Spinal cord (tissue), 9 donors: ENCODE measurements at regions not wholly inside any gene's neighbourhood (a gene's known extent, or its start where the extent isn't known, plus 50 kb on each side); places are given as distances from the start of the nearest gene placed in this dataset.

Experiments
- DNase-seq, 6 donors: peaks; one replicate each; pipeline versions ENCODE4 v3.0.0 to v3.0.0-alpha.2; 2013 to 2015; ENCODE audit warnings: low spot score in 6 of 6, low read depth in 4 of 6
- H3K27ac ChIP-seq: one replicate; pipeline ENCODE4 v1.5.1; 2013; ENCODE audit warnings: low read depth, low read length, control low read depth
- H3K27me3 ChIP-seq: one replicate; pipeline ENCODE4 v1.6.1; 2013; ENCODE audit warnings: low read length; ENCODE audit not compliant: control insufficient read depth, insufficient read depth
- H3K36me3 ChIP-seq: one replicate; pipeline ENCODE4 v1.6.1; 2013; ENCODE audit warnings: low read length; ENCODE audit not compliant: control insufficient read depth, insufficient read depth
- H3K4me1 ChIP-seq: one replicate; pipeline ENCODE4 v1.6.1; 2013; ENCODE audit warnings: low read length; ENCODE audit not compliant: control insufficient read depth, insufficient read depth
- H3K4me3 ChIP-seq: one replicate; pipeline ENCODE4 v1.5.1; 2013; ENCODE audit warnings: low read depth, low read length, control low read depth
- H3K9me3 ChIP-seq: one replicate; pipeline ENCODE4 v1.6.1; 2013; ENCODE audit warnings: low read length; ENCODE audit not compliant: control insufficient read depth, insufficient read depth
- WGBS: methylation state at CpG from one replicate; pipeline ENCODE4 v1.1.5; 2013; ENCODE audit warnings: missing lambda C conversion rate; ENCODE audit not compliant: insufficient coverage; 5-methylcytosine and 5-hydroxymethylcytosine counted together
- donor health status: healthy.

GRCh38 chr7:4436361-4436895, 245.7 kb upstream of the FOXK1 start:
- H3K27ac ChIP-seq, result no peak overlapping the region
- no peak overlapping the region for H3K4me3 ChIP-seq
- no peak for DNase-seq
- no peaks in the 10 kb centered on the region for H3K9me3 ChIP-seq
- no peaks in the 10 kb centered on the region for H3K27me3 ChIP-seq
- no peaks in the 10 kb centered on the region for H3K36me3 ChIP-seq
- 85% methylated on average over 2 of the region's 5 CpGs for WGBS
- H3K4me1 ChIP-seq, result no peaks in the 10 kb centered on the region

GRCh38 chr7:4436936-4437335, 245.2 kb upstream of the FOXK1 start:
- Histone ChIP-seq H3K27me3 (no peaks in the 10 kb centered on the region), H3K9me3 (no peaks in the 10 kb centered on the region), H3K36me3 (no peaks in the 10 kb centered on the region), H3K4me1 (no peaks in the 10 kb centered on the region), H3K27ac (no peak overlapping the region), H3K4me3 (no peak overlapping the region)
- no peak for DNase-seq
- WGBS, result no CpG with 5 or more reads among the region's 3 CpGs

- Histone ChIP-seq H3K9me3 (no peaks in the 10 kb centered on the region), H3K36me3 (no peaks in the 10 kb centered on the region), H3K4me3 (no peak overlapping the region), H3K27ac (no peak overlapping the region), H3K4me1 (no peaks in the 10 kb centered on the region), H3K27me3 (no peaks in the 10 kb centered on the region)
- WGBS, result 40% methylated on average over 1 of the region's 4 CpGs
- DNase-seq, result no peak
Measured at GRCh38 chr7:4437916-4438315, 244.2 kb upstream of the FOXK1 start.

- Histone ChIP-seq H3K9me3 (no peaks in the 10 kb centered on the region), H3K4me3 (no peak overlapping the region), H3K36me3 (no peaks in the 10 kb centered on the region), H3K27ac (no peak overlapping the region), H3K27me3 (no peaks in the 10 kb centered on the region), H3K4me1 (no peaks in the 10 kb centered on the region)
- no CpG with 5 or more reads among the region's 1 CpG for WGBS
- DNase-seq, result no peak
Measured at GRCh38 chr7:4438723-4439245, 243.3 kb upstream of the FOXK1 start.

- Histone ChIP-seq H3K27ac (no peak overlapping the region), H3K9me3 (no peaks in the 10 kb centered on the region), H3K36me3 (no peaks in the 10 kb centered on the region), H3K4me1 (no peaks in the 10 kb centered on the region), H3K27me3 (no peaks in the 10 kb centered on the region), H3K4me3 (no peak overlapping the region)
- DNase-seq, result no peak
- 88% methylated on average over 4 of the region's 6 CpGs for WGBS
Measured at GRCh38 chr7:4439444-4439843, 242.7 kb upstream of the FOXK1 start.

GRCh38 chr7:4444106-4444505, 238.0 kb upstream of the FOXK1 start:
- DNase-seq, result no peak

GRCh38 chr7:4445777-4446176, 236.3 kb upstream of the FOXK1 start:
- Histone ChIP-seq H3K27me3 (no peaks in the 10 kb centered on the region), H3K4me1 (no peaks in the 10 kb centered on the region), H3K27ac (no peak overlapping the region), H3K9me3 (no peaks in the 10 kb centered on the region), H3K36me3 (no peaks in the 10 kb centered on the region), H3K4me3 (no peak overlapping the region)
- DNase-seq, result no peak
- 97% methylated on average over 2 of the region's 2 CpGs for WGBS

More at GRCh38 chr7:4444106-4444505, 238.0 kb upstream of the FOXK1 start:
- Histone ChIP-seq H3K27me3 (no peaks in the 10 kb centered on the region), H3K36me3 (no peaks in the 10 kb centered on the region), H3K9me3 (no peaks in the 10 kb centered on the region), H3K4me3 (no peak overlapping the region), H3K27ac (no peak overlapping the region), H3K4me1 (no peaks in the 10 kb centered on the region)
- 40% methylated on average over 1 of the region's 1 CpG for WGBS

- no peaks in the 10 kb centered on the region for H3K4me1 ChIP-seq
Measured at GRCh38 chr7:4449263-4449662, 232.8 kb upstream of the FOXK1 start.

GRCh38 chr7:4450483-4450882, 231.6 kb upstream of the FOXK1 start:
- H3K9me3 ChIP-seq, result no peaks in the 10 kb centered on the region
- H3K36me3 ChIP-seq, result no peaks in the 10 kb centered on the region
- no peaks in the 10 kb centered on the region for H3K27me3 ChIP-seq
- no peak overlapping the region for H3K27ac ChIP-seq
- DNase-seq, result no peak
- WGBS, result no CpG with 5 or more reads among the region's 2 CpGs
- H3K4me3 ChIP-seq, result no peak overlapping the region
- no peaks in the 10 kb centered on the region for H3K4me1 ChIP-seq

More at GRCh38 chr7:4449263-4449662, 232.8 kb upstream of the FOXK1 start:
- H3K9me3 ChIP-seq, result no peaks in the 10 kb centered on the region
- no peak for DNase-seq
- H3K36me3 ChIP-seq, result no peaks in the 10 kb centered on the region
- no peak overlapping the region for H3K27ac ChIP-seq
- WGBS, result 90% methylated on average over 6 of the region's 10 CpGs
- no peak overlapping the region for H3K4me3 ChIP-seq
- no peaks in the 10 kb centered on the region for H3K27me3 ChIP-seq

- no peaks in the 10 kb centered on the region for H3K36me3 ChIP-seq
- no peak overlapping the region for H3K4me3 ChIP-seq
- WGBS, result 33% methylated on average over 1 of the region's 2 CpGs
- H3K27me3 ChIP-seq, result no peaks in the 10 kb centered on the region
- no peaks in the 10 kb centered on the region for H3K4me1 ChIP-seq
- H3K27ac ChIP-seq, result no peak overlapping the region
- H3K9me3 ChIP-seq, result no peaks in the 10 kb centered on the region
- peak in 1 of 6 donors; percentile 21 for DNase-seq
Measured at GRCh38 chr7:4460597-4460996, 221.5 kb upstream of the FOXK1 start.
